ENCODE measurements at regions not wholly inside any gene's neighbourhood (a gene's known extent, or its start where the extent isn't known, plus 50 kb on each side); places are given as distances from the start of the nearest gene placed in this dataset.

GRCh38 chr12:130280742-130281141 lies 56.9 kb upstream of the PIWIL1 start:
- Histone ChIP-seq H3T11ph (ENCODE audit: low read length) (no peak overlapping the region), H4K8ac (replicated peaks; ENCODE audit: insufficient read length, low read depth, low read length) (no peak overlapping the region), H2AFZ (ENCODE audit: low read length) (no peak overlapping the region), H4K20me1 (ENCODE audit: control insufficient read depth, insufficient read depth, insufficient read length) (no peaks in the 10 kb centered on the region), H3K4ac (ENCODE audit: low read depth, low read length) (no peak overlapping the region), H3K4me1 (ENCODE audit: insufficient read depth, low read length) (no peaks in the 10 kb centered on the region), H3K9me3 (ENCODE audit: control insufficient read depth, low read depth, low read length) (no peaks in the 10 kb centered on the region), H3K27me3 (ENCODE audit: insufficient read depth, low read length) (0 out of 2 replicates have a peak, but pooled peaks cover 2% of the 10 kb centered on the region), H2BK5ac (ENCODE audit: insufficient read length, low read length) (no peak overlapping the region), H2BK12ac (ENCODE audit: insufficient read length, low read depth, low read length) (no peak overlapping the region), H2AK5ac (ENCODE audit: insufficient read length, low read length) (no peak overlapping the region), H3K23me2 (ENCODE audit: insufficient read length, low read depth, low read length, poor library complexity, severe bottlenecking) (no peaks in the 10 kb centered on the region), H3K56ac (ENCODE audit: insufficient read length, low read depth, low read length) (no peak overlapping the region), H2BK20ac (ENCODE audit: low read depth, low read length, poor library complexity, severe bottlenecking) (no peak overlapping the region), H3K79me2 (ENCODE audit: insufficient read depth, low read length) (no peaks in the 10 kb centered on the region), H3K27ac (ENCODE audit: insufficient read length, low read depth, low read length) (no peak overlapping the region), H3K14ac (ENCODE audit: insufficient read depth, low read length) (no peak overlapping the region), H3K4me2 (ENCODE audit: insufficient read depth, insufficient read length, low read length) (no peak overlapping the region), H4K91ac (ENCODE audit: insufficient read length, low read depth, low read length) (no peak overlapping the region), H3K23ac (ENCODE audit: insufficient read length, low read depth, low read length) (no peak overlapping the region), H3K79me1 (ENCODE audit: insufficient read depth, low read depth, low read length, poor library complexity, severe bottlenecking) (no peaks in the 10 kb centered on the region), H2BK15ac (ENCODE audit: low read depth, low read length) (no peak overlapping the region), H3K9ac (ENCODE audit: extremely low read depth, insufficient read length, low read length) (no peak overlapping the region), H4K5ac (ENCODE audit: insufficient read length, low read depth, low read length) (no peak overlapping the region), H2BK120ac (ENCODE audit: low read depth, low read length, poor library complexity, severe bottlenecking) (no peak overlapping the region), H3K18ac (ENCODE audit: insufficient read length, low read depth, low read length) (no peak overlapping the region)
- Mint-ChIP-seq H3K9me3 (peaks cover 22 to 26% of the 10 kb centered on the region in 2 experiments), H3K27ac (no peak overlapping the region), H3K27me3 (ENCODE audit: low read depth) (peaks cover 64% of the 10 kb centered on the region), H3K4me3 (no peak overlapping the region), H3K4me1 (peaks cover 0 to 3% of the 10 kb centered on the region in 2 experiments; a peak in 1 of 4 replicates), H3K36me3 (ENCODE audit: insufficient read depth in 1 of 3, low read depth in 3 of 3) (peaks cover 5 to 11% (median 9%) of the 10 kb centered on the region in 3 experiments; a peak in 6 of 7 replicates)
- no CpG with 5 or more reads among the region's 11 CpGs for WGBS (ENCODE audit: extremely low coverage, insufficient read length, low lambda C conversion rate)
- no peak for DNase-seq
- TF ChIP-seq, protein P1, sequence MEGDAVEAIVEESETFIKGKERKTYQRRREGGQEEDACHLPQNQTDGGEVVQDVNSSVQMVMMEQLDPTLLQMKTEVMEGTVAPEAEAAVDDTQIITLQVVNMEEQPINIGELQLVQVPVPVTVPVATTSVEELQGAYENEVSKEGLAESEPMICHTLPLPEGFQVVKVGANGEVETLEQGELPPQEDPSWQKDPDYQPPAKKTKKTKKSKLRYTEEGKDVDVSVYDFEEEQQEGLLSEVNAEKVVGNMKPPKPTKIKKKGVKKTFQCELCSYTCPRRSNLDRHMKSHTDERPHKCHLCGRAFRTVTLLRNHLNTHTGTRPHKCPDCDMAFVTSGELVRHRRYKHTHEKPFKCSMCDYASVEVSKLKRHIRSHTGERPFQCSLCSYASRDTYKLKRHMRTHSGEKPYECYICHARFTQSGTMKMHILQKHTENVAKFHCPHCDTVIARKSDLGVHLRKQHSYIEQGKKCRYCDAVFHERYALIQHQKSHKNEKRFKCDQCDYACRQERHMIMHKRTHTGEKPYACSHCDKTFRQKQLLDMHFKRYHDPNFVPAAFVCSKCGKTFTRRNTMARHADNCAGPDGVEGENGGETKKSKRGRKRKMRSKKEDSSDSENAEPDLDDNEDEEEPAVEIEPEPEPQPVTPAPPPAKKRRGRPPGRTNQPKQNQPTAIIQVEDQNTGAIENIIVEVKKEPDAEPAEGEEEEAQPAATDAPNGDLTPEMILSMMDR (conservative IDR thresholded peaks at IDR 0.05): no peak

Measured in H9 (cell line).